ENCODE measurements at regions not wholly inside any gene's neighbourhood (a gene's known extent, or its start where the extent isn't known, plus 50 kb on each side); places are given as distances from the start of the nearest gene placed in this dataset.

GRCh38 chr3:96059301-96059700 is 755.1 kb upstream of the EPHA6 start:
- TF ChIP-seq CTCF (conservative IDR thresholded peaks at IDR 0.05 in 1 of 2, IDR thresholded peaks at IDR 0.05 in 1 of 2; ENCODE audit: extremely low read depth in 1 of 2, insufficient read depth in 1 of 2, low read depth in 1 of 2, low read length in 2 of 2) (no peak), EZH2 (IDR thresholded peaks at IDR 0.05; ENCODE audit: borderline replicate concordance, low read length) (no peak)

Data from mammary epithelial cell (primary cell).